ENCODE measurements at regions not wholly inside any gene's neighbourhood (a gene's known extent, or its start where the extent isn't known, plus 50 kb on each side); places are given as distances from the start of the nearest gene placed in this dataset.

DNA sequence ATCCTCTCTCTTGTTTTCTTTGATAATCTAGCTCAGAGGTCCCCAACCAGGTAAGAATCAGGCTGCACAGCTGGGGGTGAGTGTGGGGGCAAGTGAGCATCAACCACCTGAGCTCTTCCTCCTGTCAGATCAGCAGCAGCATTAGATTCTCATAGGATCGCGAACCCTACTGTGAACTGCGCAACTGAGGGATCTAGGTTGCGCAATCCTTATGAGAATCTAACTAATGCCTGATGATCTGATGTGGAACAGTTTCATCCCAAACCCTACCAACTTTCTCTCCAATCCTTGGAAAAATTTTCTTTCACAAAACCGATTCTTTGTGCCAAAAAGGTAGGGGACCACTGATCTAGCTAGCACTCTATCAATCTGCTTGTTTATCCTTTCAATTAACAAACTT is 678.3 kb downstream of the CBLN2 start:
- Histone ChIP-seq H3K9me3 (ENCODE audit: control insufficient read depth in 1 of 2, insufficient read depth in 1 of 2, low read depth in 1 of 2, low read length in 2 of 2) (peaks cover 10 to 12% of the 10 kb centered on the region in 2 experiments; a peak in 2 of 4 replicates), H3K4me1 (ENCODE audit: control insufficient read depth in 1 of 2, insufficient read depth in 2 of 2, low read length in 2 of 2) (no peaks in the 10 kb centered on the region), H3K36me3 (ENCODE audit: control insufficient read depth in 1 of 2, insufficient read depth in 2 of 2, low read length in 2 of 2) (no peaks in the 10 kb centered on the region), H2AFZ (ENCODE audit: low read depth, low read length, poor library complexity, severe bottlenecking) (no peak overlapping the region), H3K9me2 (ENCODE audit: insufficient read depth) (no peaks in the 10 kb centered on the region), H3K4me3 (replicated peaks in 1 of 2; ENCODE audit: low read depth in 1 of 2, low read length in 2 of 2) (no peak overlapping the region), H3K9ac (ENCODE audit: low read length) (no peak overlapping the region), H3K27ac (ENCODE audit: low read depth, low read length) (no peak overlapping the region), H3K27me3 (ENCODE audit: insufficient read depth, low read length) (no peaks in the 10 kb centered on the region), H3K4me2 (ENCODE audit: low read length) (no peak overlapping the region), H4K20me1 (ENCODE audit: insufficient read depth) (no peaks in the 10 kb centered on the region), H3K79me2 (ENCODE audit: insufficient read depth, low read length) (no peaks in the 10 kb centered on the region)
- intact Hi-C loops (cut with micrococcal nuclease) = no loop called here
- ChIA-PET RAD21 (ENCODE audit: low non-redundant PET in 1 of 2, low total read pairs in 2 of 2, uncharacterized antibody in 2 of 2, unreplicated experiment in 2 of 2) (no interaction called here), CTCF (no interaction called here), POLR2A (no interaction called here)
- no peak for TF ChIP-seq ZNF274 (IDR thresholded peaks at IDR 0.05; ENCODE audit: low read depth, low read length)
- no peak for TF ChIP-seq EZH2 (IDR thresholded peaks at IDR 0.05)
- no peak for TF ChIP-seq FOSL1 (IDR thresholded peaks at IDR 0.05; ENCODE audit: low read depth)
- TF ChIP-seq RAD21 (IDR thresholded peaks at IDR 0.05; ENCODE audit: low read depth) = no peak
- TF ChIP-seq, protein P1, sequence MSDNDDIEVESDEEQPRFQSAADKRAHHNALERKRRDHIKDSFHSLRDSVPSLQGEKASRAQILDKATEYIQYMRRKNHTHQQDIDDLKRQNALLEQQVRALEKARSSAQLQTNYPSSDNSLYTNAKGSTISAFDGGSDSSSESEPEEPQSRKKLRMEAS (IDR thresholded peaks at IDR 0.05) = no peak
- TF ChIP-seq ELF1 (IDR thresholded peaks at IDR 0.05; ENCODE audit: borderline replicate concordance, low read depth) = no peak
- no peak for TF ChIP-seq ZFX (IDR thresholded peaks at IDR 0.05)
- TF ChIP-seq JUND (IDR thresholded peaks at IDR 0.05) = no peak
- no peak for TF ChIP-seq CBX3 (IDR thresholded peaks at IDR 0.05; ENCODE audit: low read depth)
- no peak for TF ChIP-seq SIN3A (IDR thresholded peaks at IDR 0.05; ENCODE audit: low read depth)
- TF ChIP-seq, protein P2, sequence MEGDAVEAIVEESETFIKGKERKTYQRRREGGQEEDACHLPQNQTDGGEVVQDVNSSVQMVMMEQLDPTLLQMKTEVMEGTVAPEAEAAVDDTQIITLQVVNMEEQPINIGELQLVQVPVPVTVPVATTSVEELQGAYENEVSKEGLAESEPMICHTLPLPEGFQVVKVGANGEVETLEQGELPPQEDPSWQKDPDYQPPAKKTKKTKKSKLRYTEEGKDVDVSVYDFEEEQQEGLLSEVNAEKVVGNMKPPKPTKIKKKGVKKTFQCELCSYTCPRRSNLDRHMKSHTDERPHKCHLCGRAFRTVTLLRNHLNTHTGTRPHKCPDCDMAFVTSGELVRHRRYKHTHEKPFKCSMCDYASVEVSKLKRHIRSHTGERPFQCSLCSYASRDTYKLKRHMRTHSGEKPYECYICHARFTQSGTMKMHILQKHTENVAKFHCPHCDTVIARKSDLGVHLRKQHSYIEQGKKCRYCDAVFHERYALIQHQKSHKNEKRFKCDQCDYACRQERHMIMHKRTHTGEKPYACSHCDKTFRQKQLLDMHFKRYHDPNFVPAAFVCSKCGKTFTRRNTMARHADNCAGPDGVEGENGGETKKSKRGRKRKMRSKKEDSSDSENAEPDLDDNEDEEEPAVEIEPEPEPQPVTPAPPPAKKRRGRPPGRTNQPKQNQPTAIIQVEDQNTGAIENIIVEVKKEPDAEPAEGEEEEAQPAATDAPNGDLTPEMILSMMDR (IDR thresholded peaks at IDR 0.05 in 2 of 3, conservative IDR thresholded peaks at IDR 0.05 in 1 of 3; ENCODE audit: borderline replicate concordance in 1 of 3, insufficient read depth in 1 of 3, low read depth in 2 of 3, low read length in 2 of 3) = no peak
- TF ChIP-seq, protein P3, sequence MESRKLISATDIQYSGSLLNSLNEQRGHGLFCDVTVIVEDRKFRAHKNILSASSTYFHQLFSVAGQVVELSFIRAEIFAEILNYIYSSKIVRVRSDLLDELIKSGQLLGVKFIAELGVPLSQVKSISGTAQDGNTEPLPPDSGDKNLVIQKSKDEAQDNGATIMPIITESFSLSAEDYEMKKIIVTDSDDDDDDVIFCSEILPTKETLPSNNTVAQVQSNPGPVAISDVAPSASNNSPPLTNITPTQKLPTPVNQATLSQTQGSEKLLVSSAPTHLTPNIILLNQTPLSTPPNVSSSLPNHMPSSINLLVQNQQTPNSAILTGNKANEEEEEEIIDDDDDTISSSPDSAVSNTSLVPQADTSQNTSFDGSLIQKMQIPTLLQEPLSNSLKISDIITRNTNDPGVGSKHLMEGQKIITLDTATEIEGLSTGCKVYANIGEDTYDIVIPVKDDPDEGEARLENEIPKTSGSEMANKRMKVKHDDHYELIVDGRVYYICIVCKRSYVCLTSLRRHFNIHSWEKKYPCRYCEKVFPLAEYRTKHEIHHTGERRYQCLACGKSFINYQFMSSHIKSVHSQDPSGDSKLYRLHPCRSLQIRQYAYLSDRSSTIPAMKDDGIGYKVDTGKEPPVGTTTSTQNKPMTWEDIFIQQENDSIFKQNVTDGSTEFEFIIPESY (IDR thresholded peaks at IDR 0.05; ENCODE audit: extremely low read depth, insufficient replicate concordance, low read length) = no peak
- TF ChIP-seq EZH2phosphoT487 (IDR thresholded peaks at IDR 0.05; ENCODE audit: borderline replicate concordance) = no peak
- no peak for TF ChIP-seq SP1 (IDR thresholded peaks at IDR 0.05; ENCODE audit: low read depth)
- no peak for TF ChIP-seq CEBPB (IDR thresholded peaks at IDR 0.05; ENCODE audit: low read depth)
- no TSS peak for BruUV-seq (replicated peaks)
- ATAC-seq = no peak
- DNase-seq (ENCODE audit: low read depth, low spot score) = no peak

All from HCT116 (cell line).